Ovary (tissue), 7 donors: ENCODE measurements at regions not wholly inside any gene's neighbourhood (a gene's known extent, or its start where the extent isn't known, plus 50 kb on each side); places are given as distances from the start of the nearest gene placed in this dataset.
"Not testable (repeated sequence)": the region's sequence is repeated elsewhere in the genome, so short reads cannot be mapped to it uniquely, and the experiment has no call there.

Experiments used
- DNase-seq, 5 donors: peaks; one replicate each; pipeline ENCODE4 v3.0.0-alpha.2; 2019 to 2020
- H3K27ac ChIP-seq, 2 donors: fragments of 200-600 bp; one replicate each; pipeline versions ENCODE4 v1.5.1 to v1.8.0; 2019 to 2022
- H3K27me3 ChIP-seq: fragments of 200-600 bp; one replicate; pipeline ENCODE4 v1.8.0; 2022
- H3K36me3 ChIP-seq: fragments of 200-600 bp; sonication (generic); one replicate; pipeline ENCODE4 v1.5.1; 2019
- H3K4me1 ChIP-seq: one replicate; pipeline ENCODE4 v1.8.1; 2013; ENCODE audit warnings: mild to moderate bottlenecking, moderate library complexity; ENCODE audit not compliant: insufficient read depth
- H3K4me3 ChIP-seq: fragments of 200-600 bp; sonication (generic); one replicate; pipeline ENCODE4 v1.5.1; 2017
- H3K9me3 ChIP-seq, 2 donors: fragments of 200-600 bp in 1 of 2; sonication (generic) in 1 of 2; one replicate each; pipeline versions ENCODE4 v1.5.1 to v1.8.1; 2013 to 2019; ENCODE audit warnings: mild to moderate bottlenecking in 1 of 2, moderate library complexity in 1 of 2
- EP300 ChIP-seq: sonication (generic); formaldehyde crosslinking; IDR thresholded peaks from one replicate; pipeline ENCODE4 v1.6.1; 2017; ENCODE audit warnings: antibody characterized with exemption
- POLR2A ChIP-seq: fragments of 450-650 bp; IDR thresholded peaks from one replicate; pipeline ENCODE4 v1.6.1; 2017; ENCODE audit warnings: antibody characterized with exemption, mild to moderate bottlenecking, moderate library complexity
- WGBS, 3 donors: extraction: QIAGEN DNeasy Blood & Tissue Kit in 1 of 3; methylation state at CpG; one replicate each; pipeline versions ENCODE4 v1.1.5 to v1.1.7; 2013 to 2017; 5-methylcytosine and 5-hydroxymethylcytosine counted together
- intact Hi-C, 4 donors: fragments of 100-400 bp; cut with DNase I; formaldehyde crosslinking; loops; one replicate each; pipeline versions ENCODE4 v1.11.0 to v1.15.1; 2022 to 2023
- TF ChIP-seq, protein P1 (sequence below), 3 donors: fragments of 450-650 bp in 2 of 3; fragments of 200-600 bp in 1 of 3; IDR thresholded peaks; one replicate each; pipeline versions ENCODE4 v1.5.1 to v1.8.0; 2016 to 2022; ENCODE audit warnings: antibody characterized with exemption in 3 of 3, mild to moderate bottlenecking in 1 of 3
- donor health status: DM: no; HTN: no; CAD: no; lungs with moderate emphysema.
- donor health status: DM: no; HTN: no; CAD: no.
- donor health status: Bipolar disorder and iron deficiency.
- donor health status: DM: no; HTN: no; CAD: no.
- donor health status: DM: yes; HTN: yes; CAD: no.

DNA sequence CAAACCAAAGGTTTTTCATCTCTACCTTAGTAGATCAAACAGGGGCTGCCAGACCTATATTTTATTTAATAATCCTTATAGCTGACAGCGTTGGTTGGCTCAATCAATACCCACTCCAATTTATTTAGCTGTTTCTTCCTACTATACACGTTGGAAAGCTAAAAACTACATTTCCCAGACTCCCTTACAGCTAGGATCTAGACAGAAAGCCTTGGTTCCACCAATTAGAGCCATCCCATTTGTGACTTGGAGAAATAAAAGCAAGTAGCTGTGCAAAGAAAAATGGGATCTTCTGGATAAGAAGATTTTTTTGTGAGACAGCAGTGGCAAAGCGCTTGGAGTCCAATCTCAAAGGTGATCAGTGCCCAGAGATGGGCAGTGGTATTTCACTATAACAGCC is 331.3 kb upstream of the MEIS1 start:
- WGBS, 3 donors: 91 to 93% (median 92%) methylated on average over 3 of the region's 3 CpGs
- no peaks in the 10 kb centered on the region for H3K9me3 ChIP-seq
- intact Hi-C loops: no loop called here
- no peaks in the 10 kb centered on the region for H3K36me3 ChIP-seq
- no peak overlapping the region for H3K27ac ChIP-seq
- no peaks in the 10 kb centered on the region for H3K27me3 ChIP-seq
- H3K4me1 ChIP-seq: peaks cover 3% of the 10 kb centered on the region
- H3K4me3 ChIP-seq: no peak overlapping the region
- TF ChIP-seq EP300 (no peak), POLR2A (no peak)
- TF ChIP-seq, protein P1, sequence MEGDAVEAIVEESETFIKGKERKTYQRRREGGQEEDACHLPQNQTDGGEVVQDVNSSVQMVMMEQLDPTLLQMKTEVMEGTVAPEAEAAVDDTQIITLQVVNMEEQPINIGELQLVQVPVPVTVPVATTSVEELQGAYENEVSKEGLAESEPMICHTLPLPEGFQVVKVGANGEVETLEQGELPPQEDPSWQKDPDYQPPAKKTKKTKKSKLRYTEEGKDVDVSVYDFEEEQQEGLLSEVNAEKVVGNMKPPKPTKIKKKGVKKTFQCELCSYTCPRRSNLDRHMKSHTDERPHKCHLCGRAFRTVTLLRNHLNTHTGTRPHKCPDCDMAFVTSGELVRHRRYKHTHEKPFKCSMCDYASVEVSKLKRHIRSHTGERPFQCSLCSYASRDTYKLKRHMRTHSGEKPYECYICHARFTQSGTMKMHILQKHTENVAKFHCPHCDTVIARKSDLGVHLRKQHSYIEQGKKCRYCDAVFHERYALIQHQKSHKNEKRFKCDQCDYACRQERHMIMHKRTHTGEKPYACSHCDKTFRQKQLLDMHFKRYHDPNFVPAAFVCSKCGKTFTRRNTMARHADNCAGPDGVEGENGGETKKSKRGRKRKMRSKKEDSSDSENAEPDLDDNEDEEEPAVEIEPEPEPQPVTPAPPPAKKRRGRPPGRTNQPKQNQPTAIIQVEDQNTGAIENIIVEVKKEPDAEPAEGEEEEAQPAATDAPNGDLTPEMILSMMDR (IDR thresholded peaks at IDR 0.05): no peak
- no peak for DNase-seq

- no peaks in the 10 kb centered on the region for H3K9me3 ChIP-seq
Observed at GRCh38 chr2:66101206-66101605, 333.7 kb upstream of the MEIS1 start.

DNA sequence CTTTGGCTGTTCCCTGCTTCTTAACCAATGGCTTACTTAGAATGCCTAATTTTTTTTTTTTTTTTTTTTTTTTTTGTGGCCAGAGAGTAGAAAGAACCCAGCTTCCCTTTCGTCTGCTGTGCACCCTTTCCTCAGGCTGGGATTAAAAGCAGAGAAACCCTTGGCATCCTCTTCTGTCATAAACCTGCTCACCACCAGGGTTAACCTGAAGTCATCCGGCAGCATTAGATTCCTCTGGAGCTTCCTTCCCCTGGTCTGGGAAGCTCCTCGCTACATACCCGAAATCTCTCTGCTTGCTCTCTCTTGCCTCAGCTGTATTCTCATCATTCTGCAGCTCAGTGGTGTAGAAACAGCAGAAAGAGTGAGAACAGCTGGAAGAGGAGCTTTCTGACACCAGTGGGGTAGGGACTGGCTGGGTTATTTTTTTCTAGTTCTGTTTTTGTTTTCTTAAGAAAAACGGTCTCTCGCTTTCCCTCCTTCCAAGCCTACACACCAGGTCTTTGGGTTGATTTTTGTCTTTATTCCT is 339.0 kb upstream of the MEIS1 start:
- no peaks in the 10 kb centered on the region for H3K4me1 ChIP-seq
- TF ChIP-seq, protein P1 (IDR thresholded peaks at IDR 0.05): no peak
- TF ChIP-seq EP300 (no peak), POLR2A (no peak)
- H3K4me3 ChIP-seq: no peak overlapping the region
- no peak for DNase-seq
- WGBS, 3 donors: 22 to 45% (median 23%) methylated on average over 6 of the region's 6 CpGs
- H3K36me3 ChIP-seq: no peaks in the 10 kb centered on the region
- H3K27me3 ChIP-seq: no peaks in the 10 kb centered on the region
- intact Hi-C loops: no loop called here
- H3K9me3 ChIP-seq: no peaks in the 10 kb centered on the region
- no peak overlapping the region for H3K27ac ChIP-seq

More at GRCh38 chr2:66101206-66101605, 333.7 kb upstream of the MEIS1 start:
- H3K27me3 ChIP-seq: no peaks in the 10 kb centered on the region
- no peak overlapping the region for H3K4me3 ChIP-seq
- no peak overlapping the region for H3K27ac ChIP-seq
- TF ChIP-seq POLR2A (no peak), EP300 (no peak)
- TF ChIP-seq, protein P1 (IDR thresholded peaks at IDR 0.05): no peak
- intact Hi-C loops: no loop called here
- DNase-seq: no peak
- peaks cover 3% of the 10 kb centered on the region for H3K4me1 ChIP-seq
- H3K36me3 ChIP-seq: no peaks in the 10 kb centered on the region
- 70 to 80% (median 77%) methylated on average over 1 of the region's 1 CpG for WGBS, 3 donors

DNA sequence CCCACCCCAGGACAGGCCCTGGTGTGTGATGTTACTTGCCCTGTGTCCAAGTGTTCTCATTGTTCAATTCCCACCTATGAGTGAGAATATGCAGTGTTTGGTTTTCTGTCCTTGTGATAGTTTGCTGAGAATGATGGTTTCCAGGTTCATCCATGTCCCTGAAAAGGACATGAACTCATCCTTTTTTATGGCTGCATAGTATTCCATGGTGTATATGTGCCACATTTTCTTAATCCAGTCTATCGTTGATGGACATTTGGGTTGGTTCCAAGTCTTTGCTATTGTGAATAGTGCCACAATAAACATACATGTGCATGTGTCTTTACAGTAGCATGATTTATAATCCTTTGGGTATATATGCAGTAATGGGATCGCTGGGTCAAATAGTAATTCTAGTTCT is 340.2 kb upstream of the MEIS1 start:
- H3K4me1 ChIP-seq, H3K27ac ChIP-seq, intact Hi-C loops, H3K4me3 ChIP-seq, H3K9me3 ChIP-seq, DNase-seq, H3K27me3 ChIP-seq, H3K36me3 ChIP-seq: not testable (repeated sequence)
- WGBS, 3 donors: 87 to 96% (median 95%) methylated on average over 2 of the region's 2 CpGs

DNA sequence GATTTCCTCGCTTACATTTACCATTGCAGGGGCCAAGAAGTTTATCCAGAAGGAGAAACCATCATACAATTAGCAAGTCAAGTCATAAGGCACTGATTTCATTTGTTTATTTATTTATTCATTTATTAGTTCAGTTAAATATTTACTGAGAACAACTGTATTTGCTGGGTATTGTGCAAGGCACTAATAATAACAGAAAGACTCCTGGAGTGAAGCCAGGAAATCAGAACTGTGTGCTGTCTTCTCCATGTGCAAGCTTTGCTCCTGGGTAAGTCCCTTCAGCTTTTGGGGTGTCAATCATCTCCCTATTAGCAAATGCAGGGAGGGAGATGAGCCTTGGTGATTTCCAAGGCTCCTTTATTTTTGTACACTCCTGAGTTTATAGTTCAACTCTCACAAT is 341.6 kb upstream of the MEIS1 start:
- TF ChIP-seq POLR2A (no peak), EP300 (no peak)
- TF ChIP-seq, protein P1 (IDR thresholded peaks at IDR 0.05): no peak
- Histone ChIP-seq H3K4me3 (no peak overlapping the region), H3K36me3 (no peaks in the 10 kb centered on the region), H3K27me3 (no peaks in the 10 kb centered on the region), H3K4me1 (no peaks in the 10 kb centered on the region), H3K9me3 (no peaks in the 10 kb centered on the region), H3K27ac (no peak overlapping the region)
- intact Hi-C loops: no loop called here
- DNase-seq: no peak
- WGBS, 3 donors: 89 to 93% (median 92%) methylated on average over 1 of the region's 1 CpG
